ENCODE measurements at regions not wholly inside any gene's neighbourhood (a gene's known extent, or its start where the extent isn't known, plus 50 kb on each side); places are given as distances from the start of the nearest gene placed in this dataset.
A peak's percentile ranks its signal among the peaks of the same experiment; 100 is the strongest.

GRCh38 chr18:38884050-38884449, 1318.5 kb upstream of the CELF4 start:
- DNase-seq (no peak), ATAC-seq (no peak)
- no peak overlapping the region for H3K4me3 ChIP-seq
- H3K4me1 ChIP-seq: no peaks in the 10 kb centered on the region
- peak overlapping the region in 1 of 12 donors; percentile 9 for H3K27ac ChIP-seq
- no peaks in the 10 kb centered on the region for H3K27me3 ChIP-seq
- TF ChIP-seq POLR2A (IDR thresholded peaks at IDR 0.05): no peak
- TF ChIP-seq CTCF (IDR thresholded peaks at IDR 0.05): peak in 1 of 12 donors; percentile 6
- WGBS, 4 donors: 52 to 58% (median 55%) methylated on average over 2 of the region's 2 CpGs
- no peaks in the 10 kb centered on the region for H3K9me3 ChIP-seq
- intact Hi-C loops (cut with DNase I): no loop called here
- no peaks in the 10 kb centered on the region for H3K36me3 ChIP-seq

DNA sequence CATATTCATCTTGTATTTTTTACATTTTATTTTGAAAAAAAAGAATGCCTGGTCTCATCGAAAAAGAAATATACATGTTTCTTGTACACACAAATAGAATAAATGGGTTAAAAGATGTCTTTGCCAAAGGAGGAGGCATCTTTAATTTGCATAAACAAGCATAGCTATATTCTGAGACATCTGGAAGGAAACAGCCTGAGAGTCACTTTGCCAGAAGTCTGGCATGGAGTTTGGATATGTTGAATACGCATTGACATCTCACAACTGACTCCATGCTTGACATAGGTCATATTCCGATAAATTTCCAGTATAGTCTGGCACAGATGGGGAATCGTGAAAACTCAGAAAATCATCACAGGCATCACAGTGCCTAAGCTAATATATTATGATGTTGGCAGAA, 1317.5 kb upstream of the CELF4 start:
- Histone ChIP-seq H3K4me1 (no peaks in the 10 kb centered on the region), H3K27ac (no peak overlapping the region), H3K36me3 (no peaks in the 10 kb centered on the region), H3K4me3 (no peak overlapping the region), H3K9me3 (no peaks in the 10 kb centered on the region), H3K27me3 (no peaks in the 10 kb centered on the region)
- no peak for DNase-seq
- intact Hi-C loops (cut with DNase I): no loop called here
- ATAC-seq: no peak
- TF ChIP-seq POLR2A (IDR thresholded peaks at IDR 0.05) (no peak), CTCF (IDR thresholded peaks at IDR 0.05) (no peak)
- WGBS, 4 donors: 72 to 89% (median 84%) methylated on average over 4 of the region's 4 CpGs

- intact Hi-C loops (cut with DNase I): loop anchor here in 1 of 10 donors (10.0 kb wide), 1 partner anchor 65 kb away; no protein-coding TSS in a partner anchor
- ATAC-seq (no peak), DNase-seq (no peak)
- Histone ChIP-seq H3K4me1 (no peaks in the 10 kb centered on the region), H3K9me3 (no peaks in the 10 kb centered on the region), H3K27ac (no peak overlapping the region), H3K36me3 (no peaks in the 10 kb centered on the region), H3K27me3 (no peaks in the 10 kb centered on the region), H3K4me3 (no peak overlapping the region)
- TF ChIP-seq CTCF (IDR thresholded peaks at IDR 0.05) (no peak), POLR2A (IDR thresholded peaks at IDR 0.05) (no peak)
- WGBS, 4 donors: 79 to 96% (median 83%) methylated on average over 1 of the region's 1 CpG
Measured at GRCh38 chr18:38879871-38880270, 1314.3 kb upstream of the CELF4 start.

- TF ChIP-seq POLR2A (IDR thresholded peaks at IDR 0.05): no peak
- TF ChIP-seq CTCF (IDR thresholded peaks at IDR 0.05): no peak
- Histone ChIP-seq H3K9me3 (no peaks in the 10 kb centered on the region), H3K4me3 (no peak overlapping the region), H3K27me3 (no peaks in the 10 kb centered on the region), H3K4me1 (no peaks in the 10 kb centered on the region), H3K36me3 (no peaks in the 10 kb centered on the region), H3K27ac (no peak overlapping the region)
- ATAC-seq: no peak
- intact Hi-C loops (cut with DNase I): loop anchor here in 1 of 10 donors (10.0 kb wide), 1 partner anchor 58 kb away; no protein-coding TSS in a partner anchor
- 72 to 78% (median 73%) methylated on average over 3 of the region's 3 CpGs for WGBS, 4 donors
- no peak for DNase-seq
Measured at GRCh38 chr18:38872342-38872741, 1306.7 kb upstream of the CELF4 start.
